ENCODE measurements at regions not wholly inside any gene's neighbourhood (a gene's known extent, or its start where the extent isn't known, plus 50 kb on each side); places are given as distances from the start of the nearest gene placed in this dataset.
"Not testable (repeated sequence)": the region's sequence is repeated elsewhere in the genome, so short reads cannot be mapped to it uniquely, and the experiment has no call there.

DNA sequence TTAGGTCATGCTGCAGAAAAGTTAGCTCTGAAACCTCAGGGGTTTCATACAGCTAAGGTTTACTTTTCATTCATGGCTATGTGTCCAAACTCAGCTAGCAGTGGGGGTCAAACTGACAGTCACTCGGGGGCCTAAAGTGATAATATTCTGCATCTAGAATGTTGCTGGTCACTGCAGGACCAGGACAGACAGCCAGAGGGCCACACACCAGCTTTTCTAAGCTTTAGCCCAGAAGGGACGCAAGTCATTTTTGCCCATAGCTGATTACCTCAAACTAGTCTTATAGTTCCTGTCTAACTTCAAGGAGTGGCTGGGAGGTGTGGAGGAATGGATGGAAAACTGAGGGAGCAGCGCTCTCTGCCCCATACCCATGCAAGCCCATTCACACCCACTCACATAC, 163.0 kb upstream of the NLRP1 start:
- no peak for DNase-seq (ENCODE audit: low spot score)

DNA sequence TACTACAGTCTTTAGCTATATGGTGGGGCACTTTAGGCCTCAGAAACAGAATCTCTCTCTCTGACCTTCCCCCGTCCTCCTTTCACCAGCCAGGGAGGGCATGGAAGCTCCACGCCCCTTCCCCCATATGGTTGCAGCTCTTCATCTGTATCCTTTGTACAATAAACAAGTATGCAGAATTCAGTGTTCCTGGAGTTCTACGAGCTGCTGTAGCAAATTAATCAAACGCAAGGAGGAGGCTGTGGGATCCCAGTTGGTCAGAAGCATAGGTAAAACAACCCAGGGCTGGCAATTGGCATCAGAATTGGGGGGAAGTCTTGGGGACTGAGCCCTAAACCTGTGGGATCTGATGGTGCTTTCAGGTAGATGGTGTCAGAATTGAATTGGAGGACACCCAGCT, 163.7 kb upstream of the NLRP1 start:
- no peak for DNase-seq (ENCODE audit: low spot score)

DNA sequence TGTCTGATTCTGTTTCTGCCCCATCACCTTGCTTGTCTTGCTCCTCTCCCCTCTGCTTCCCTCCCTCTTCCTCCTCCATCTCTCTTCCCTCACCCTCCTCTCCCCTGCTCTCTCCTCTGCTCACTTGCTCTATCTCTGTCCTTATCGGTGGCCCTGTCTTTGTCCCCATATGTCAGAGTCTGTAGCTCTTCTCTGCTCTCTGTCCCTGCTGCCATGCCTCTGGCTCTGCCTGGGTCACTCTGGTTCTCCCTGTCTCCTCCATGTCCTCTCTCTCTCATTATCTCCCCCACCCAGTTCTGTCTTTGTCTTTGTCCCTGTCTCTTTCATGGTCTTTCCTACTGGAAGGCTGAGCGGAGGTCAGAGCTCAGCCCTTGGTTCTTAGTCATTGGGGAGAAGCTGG, 169.1 kb upstream of the NLRP1 start:
- DNase-seq (ENCODE audit: low spot score), result no peak

DNA sequence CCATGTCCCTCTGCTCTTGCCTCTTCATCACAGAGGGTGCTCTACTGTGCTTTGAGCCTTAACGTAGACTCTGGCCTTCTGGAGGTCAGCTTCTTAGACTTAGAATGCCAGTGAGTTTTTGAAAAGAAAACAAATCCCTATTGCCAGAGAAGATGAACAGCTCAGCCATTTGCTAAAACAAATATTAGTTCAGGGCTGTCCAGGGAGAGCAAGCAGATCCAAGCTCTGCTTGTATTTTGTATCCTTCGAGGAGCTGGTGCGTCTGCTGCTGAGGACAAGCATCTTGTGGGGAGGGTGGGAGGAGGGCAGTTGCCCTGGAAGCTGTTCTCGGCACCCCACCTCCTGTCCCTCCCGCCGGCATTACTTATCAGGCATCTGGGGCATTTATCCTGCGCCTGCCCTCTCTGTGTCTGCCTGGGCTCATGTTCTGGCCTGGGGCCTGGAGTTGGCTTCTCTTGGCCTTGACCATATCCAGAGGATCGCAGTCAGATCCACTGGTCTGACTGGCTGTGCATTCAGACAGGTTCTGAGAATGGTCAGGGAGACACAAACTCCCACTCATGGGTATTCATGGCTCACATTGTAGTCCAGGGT, 173.1 kb upstream of the NLRP1 start:
- no peak for DNase-seq (ENCODE audit: low spot score)

DNA sequence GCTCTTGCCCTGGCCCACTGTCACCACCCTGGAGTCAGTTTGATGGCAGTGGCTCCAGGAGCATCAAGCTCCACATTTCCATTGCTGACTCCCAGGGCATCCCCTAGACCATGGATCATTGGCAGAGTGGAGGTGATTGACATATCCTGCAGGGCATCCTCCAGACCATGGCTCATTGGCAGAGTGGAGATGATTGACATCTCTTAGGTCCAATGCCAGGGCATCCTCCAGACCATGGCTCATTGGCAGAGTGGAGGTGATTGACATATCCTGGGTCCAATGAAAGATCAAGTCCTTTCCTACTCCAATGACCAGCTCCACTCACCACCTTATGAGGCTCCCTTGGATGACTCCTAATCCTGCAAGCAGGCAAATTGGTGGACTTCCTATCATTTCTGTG, 174.3 kb upstream of the NLRP1 start:
- DNase-seq (ENCODE audit: low spot score), result no peak

DNA sequence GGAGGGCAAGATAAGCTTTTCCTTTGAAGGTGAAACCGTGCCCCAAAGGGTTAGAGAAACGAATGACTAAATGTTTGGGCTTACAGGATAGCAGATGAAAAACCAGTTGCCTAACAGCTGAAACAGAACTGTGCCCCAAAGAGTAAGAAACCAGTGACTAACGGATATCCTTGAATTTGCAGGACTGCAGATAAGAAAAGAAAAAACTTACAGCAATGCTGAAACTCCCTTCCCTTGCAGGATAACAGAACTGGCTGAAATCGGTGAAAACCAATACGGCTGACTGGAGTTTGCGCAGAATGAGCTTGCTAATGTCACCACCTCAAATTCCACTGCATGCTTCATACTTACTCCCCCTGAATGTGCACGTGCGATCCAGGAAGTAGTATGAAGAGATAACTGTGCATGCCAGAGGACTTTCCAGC, 175.2 kb upstream of the NLRP1 start:
- DNase-seq (ENCODE audit: low spot score), result no peak

DNA sequence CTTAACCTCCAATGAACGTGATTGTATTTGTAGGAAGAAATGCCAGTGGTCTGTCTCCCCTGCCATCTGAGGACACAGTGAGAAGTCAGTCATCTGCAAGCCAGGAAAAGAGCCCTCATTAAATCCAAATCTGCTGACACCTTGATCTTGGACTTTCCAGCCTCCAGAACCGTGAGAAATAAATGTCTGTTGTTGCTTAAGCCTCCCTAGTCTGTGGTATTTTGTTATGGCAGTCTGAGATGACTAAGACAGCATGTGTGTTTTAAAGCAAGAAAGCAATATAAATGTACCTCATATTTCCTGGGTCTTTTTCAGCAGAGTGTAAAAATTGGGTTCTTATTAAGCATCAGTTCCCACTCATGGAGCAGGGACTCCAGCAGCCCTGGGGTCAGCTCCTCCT, 177.9 kb upstream of the NLRP1 start:
- DNase-seq (ENCODE audit: low spot score), result no peak

DNA sequence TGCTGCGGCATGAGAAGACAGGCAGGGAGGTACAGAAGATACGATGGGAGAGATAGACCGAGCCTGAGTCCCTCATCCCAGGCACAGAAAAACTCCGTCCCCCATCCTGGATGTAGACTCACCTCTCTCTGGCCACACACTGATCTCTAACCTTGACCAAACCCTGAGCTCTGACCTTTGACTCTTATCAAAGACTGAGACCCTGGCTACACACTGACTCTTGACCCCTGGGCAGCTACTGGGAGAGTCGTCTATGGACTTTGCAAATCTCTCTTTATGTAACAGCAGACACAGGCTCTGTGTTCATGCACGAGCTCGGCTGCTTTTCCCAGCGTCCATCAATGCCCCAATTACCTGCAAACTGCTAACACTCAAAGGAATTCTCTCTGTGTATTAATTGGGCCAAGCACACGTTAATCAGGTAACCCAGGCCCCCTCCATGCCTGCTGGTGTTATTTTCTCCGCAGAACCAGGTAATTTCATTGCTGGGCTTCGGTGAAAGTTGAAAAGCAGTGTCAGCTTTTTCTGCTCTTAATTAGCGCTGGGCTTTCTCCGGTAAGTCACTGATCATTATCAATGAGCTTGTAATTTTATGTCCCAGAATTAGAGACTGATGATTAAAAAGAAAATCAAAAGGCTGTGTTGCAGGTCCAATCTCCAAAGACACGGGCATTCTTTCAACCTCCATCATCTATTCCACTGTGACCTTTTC, 179.4 kb upstream of the NLRP1 start:
- DNase-seq (ENCODE audit: low spot score), result no peak

DNA sequence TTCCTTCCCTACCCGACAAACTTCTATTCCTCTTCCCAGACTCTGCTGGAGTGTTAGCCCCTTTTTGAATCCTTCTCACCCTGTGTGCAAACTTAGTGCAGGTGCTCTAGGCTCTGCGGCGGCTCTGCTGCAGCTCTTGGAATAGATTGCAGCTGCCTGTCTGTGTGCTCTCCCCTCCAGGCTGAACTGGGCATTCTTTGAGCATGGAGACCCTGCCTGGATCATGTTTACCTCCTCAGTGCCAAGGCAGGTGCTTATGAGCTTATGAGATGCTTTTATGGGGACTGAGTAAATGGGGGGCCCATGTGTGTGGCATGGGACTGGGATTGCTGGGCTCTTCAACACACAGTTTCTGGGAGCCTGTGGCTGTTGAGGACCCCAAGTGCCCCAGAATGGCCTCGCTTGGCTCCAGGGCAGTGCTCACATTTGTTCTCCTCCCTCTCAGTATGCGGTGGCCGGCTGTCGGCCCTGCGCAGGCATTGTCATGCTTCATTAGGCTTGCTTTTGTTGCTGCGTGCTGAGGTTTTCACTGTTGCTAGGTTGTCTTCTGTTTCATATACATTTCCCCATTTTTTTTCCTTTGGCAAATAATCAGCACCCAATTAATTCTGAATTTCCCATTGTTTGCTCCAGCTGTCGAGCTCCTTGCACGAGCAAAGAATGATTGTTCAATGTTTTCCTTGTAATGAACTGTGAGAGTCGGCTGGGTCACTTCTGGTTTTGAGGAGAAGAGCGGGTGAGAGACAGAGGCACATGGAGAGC, 185.5 kb upstream of the NLRP1 start:
- DNase-seq (ENCODE audit: low spot score), result no peak

DNA sequence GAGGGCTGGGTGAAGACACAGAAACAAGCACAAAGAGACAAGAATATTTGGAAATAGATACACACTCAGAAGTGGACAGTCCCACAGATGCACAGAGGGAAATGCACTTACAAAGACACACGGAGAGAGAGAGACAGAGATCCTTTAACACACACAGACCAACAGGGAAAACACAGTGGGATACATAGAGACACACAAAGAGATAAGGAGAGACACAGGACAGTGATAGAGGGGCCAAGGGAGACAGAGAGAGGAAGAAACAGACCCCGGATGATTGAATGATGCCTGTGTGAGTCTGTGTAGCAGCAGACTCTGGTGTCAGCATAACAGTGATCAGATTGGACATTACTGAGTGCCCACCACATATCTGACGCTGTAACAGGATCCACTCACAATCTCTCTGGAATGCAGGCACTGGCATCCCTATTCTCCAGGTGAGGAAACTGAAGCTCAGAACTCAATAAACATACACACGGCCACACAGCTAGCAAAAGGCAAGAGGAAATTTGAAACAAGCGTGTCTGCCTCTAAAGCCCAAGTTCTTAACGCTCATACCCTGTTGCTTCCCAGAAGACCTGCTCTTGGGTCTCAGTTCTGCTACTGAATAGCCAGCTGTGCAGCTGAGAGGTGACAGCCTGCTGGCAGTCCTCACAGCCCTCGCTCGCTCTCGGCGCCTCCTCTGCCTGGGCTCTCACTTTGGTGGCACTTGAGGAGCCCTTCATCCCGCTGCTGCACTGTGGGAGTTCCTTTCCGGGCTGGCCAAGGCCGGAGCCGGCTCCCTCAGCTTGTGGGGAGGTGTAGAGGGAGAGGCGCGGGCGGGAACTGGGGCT, 186.3 kb upstream of the NLRP1 start:
- DNase-seq (ENCODE audit: low spot score), result no peak

DNA sequence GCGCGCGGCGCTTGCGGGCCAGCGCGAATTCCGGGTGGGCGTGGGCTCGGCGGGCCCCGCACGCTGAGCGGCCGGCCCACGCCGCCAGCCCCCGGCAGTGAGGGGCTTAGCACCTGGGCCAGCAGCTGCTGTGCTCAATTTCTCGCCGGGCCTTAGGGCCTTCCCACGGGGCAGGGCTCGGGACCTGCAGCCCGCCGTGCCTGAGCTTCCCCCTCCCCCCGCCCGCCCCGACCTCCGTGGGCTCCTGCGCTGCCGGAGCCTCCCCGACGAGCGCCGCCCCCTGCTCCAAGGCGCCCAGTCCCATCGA, 186.9 kb upstream of the NLRP1 start:
- not testable (repeated sequence) for DNase-seq (ENCODE audit: low spot score)

DNA sequence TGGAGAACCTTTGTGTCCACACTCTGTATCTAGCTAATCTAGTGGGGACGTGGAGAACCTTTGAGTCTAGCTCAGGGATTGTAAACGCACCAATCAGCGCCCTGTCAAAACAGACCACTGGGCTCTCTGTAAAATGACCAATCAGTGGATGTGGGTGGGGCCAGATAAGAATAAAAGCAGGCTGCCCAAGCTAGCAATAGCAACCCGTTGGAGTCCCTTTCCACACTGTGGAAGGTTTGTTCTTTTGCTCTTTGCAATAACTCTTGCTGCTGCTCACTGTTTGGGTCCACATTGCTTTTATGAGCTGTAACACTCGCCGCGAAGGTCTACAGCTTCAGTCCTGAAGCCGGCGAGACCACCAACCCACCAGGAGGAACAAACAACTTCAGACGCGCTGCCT, 187.7 kb upstream of the NLRP1 start:
- not testable (repeated sequence) for DNase-seq (ENCODE audit: low spot score)

DNA sequence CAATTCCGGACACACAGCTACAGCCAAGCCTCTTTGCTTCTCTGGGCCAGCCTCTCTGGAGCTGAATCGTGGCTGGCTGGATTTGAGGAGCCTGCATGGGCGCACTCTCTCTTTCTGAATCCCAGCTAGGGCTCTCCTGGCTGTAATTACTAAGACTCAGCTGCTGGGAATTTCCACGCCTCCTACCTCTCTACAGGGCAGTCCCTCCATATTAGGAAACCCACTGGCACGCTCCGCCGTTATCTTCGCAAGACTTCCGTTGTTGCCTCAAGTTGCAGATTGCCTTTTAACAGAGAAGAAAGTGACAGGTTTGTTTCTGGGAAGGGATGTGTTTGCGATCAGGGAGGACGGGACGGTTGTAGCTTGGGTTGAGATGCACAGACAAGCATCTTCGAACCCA, 188.4 kb upstream of the NLRP1 start:
- no peak for DNase-seq (ENCODE audit: low spot score)

DNA sequence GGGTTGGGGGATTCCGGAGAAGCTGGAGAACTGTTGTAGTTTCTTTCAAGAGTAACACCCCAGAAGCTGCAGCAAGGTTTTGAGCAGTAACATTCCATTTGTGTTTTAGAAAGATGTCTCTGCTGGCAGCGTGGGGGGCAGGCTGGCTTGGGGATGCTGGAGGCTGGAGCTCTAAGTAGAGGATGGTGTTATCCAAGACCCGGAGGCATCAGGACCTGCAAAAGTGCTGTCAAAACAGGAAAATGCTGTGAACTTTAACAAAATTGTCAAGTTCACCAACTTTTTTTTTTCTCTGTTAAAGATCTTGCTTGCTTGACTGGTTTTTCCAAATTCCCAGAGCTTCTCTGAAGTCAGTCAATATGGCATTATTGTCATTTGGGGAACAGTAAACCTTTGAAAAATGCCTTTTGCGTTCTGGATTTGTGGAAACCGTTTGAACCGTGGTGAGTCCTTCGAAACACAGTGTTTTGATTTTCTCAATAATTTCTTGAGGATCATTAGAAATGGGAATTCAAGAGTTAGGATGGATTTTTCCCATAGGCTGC, 189.6 kb upstream of the NLRP1 start:
- no peak for DNase-seq (ENCODE audit: low spot score)

DNA sequence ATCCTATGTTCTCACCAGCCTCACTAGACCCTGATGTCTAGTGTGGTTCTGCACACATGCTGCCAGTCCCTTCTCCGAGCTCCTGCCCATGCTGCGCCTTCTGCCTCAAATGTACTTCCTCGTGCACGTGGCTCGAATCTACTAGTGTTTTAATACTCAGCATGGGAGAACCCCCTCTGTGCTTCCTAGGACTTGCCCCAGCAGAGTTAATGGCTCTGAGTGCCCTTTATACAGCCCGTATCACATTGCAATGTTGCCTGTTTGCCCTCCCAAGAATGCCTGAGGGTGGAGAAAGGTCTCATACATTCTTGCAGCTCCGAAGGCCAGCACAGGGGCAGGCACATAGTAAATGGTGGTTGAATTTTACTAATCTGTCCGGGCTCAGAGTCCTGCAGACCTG, 190.8 kb upstream of the NLRP1 start:
- DNase-seq (ENCODE audit: low spot score), result no peak

DNA sequence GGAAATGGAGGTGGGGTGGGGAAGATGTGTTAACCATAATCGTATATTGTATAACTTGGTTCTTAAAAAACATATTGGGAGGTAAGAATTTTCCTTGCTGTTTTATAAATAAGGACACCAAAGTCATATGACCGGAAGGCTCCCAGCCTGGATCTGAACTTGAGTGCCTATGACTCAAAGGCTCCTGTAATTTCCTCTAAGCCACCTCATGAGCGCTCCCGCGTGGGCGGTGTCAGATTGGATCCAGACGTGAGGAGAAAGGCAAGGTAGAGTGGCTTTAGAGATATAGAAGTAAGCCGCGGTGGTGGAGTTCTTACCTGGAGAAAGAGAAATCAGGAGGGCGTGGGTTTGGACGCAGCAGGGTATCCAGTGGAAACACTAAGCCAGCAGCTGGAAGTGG, 196.2 kb upstream of the NLRP1 start:
- DNase-seq (ENCODE audit: low spot score), result no peak

DNA sequence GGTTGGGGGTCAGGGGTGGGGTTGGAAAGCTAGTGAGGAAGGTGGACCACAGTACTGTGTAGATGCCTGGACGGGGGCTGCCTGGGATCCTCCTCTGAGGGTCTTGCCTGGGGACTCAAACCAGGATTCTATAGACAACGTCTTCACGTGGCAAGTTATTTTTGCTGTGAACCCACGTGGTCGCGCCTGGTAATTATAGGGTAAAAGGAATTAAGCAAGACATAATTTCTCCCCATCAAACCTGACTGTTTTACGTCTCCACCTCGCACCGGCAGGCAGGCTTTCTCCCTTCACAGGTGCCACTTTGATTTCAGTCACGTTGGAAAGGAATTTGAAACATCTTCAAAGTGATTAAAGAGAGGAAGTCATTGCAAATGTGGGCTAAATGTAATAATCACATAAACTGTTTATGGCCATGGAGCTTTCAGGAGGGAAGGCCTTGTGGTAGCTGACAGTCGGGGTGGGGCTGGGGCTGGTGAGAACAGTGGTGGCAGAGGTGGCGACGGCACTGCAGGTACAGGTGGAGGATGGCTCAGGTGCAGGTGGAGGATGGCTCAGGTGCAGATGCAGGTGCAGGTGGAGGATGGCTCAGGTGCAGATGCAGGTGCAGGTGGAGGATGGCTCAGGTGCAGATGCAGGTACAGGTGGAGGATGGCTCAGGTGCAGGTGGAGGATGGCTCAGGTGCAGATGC, 197.1 kb upstream of the NLRP1 start:
- DNase-seq (ENCODE audit: low spot score), result no peak

DNA sequence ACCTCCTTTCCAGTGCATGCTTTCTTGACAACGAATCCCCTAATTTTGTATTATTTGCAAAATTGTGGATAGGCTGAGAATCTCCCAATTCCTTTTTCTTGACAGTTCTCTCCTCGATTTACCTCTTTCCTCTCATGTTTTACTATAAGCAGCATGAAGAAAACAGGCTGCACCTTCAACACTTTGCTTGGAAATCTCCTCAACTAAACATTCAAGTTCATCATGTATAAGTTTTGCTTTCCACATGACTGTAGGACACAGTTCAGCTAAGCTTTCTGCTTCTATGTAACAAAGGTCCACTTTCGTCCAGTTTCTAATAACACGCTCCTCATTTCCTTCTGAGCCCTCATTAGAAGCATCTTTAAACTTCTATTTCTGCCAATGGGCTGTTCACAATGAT, 199.0 kb upstream of the NLRP1 start:
- no peak for DNase-seq (ENCODE audit: low spot score)

DNA sequence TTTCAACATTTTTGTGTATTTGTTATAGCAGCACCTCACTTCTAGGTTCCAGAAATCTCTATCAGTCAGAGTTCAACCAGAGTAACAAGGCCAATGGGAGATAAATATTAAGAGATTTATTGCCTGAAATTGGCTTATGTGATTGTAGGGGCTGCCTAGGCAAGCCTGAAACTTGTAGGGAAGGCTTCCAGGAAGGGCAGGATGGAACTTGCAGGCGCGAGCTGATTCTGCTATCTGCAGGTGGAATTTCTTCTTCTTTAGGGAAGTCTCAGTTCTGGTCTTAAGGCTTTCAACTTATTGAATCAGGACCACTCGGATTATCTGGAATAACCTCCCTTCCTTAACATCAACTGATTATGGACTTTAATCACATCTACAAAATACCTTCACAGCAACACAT, 199.5 kb upstream of the NLRP1 start:
- DNase-seq (ENCODE audit: low spot score), result no peak

DNA sequence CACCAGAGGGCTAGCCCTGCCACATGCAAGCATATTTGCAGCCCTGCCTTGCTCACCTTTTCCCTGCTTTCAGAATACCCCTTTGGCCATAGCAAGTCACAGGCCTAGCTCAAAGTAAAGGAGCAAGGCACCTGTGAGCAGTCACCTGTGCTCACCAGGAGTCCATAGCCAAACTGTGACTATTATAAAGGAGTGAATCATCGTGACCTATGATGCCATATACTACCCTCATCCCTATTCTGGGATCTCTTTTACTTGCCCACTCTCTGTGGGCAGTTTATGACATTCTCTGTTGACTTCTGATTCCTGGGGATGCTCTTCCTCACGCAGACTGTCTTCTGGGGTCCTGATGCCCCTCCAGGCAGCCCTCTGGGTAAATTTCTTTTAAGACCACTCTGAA, 200.5 kb upstream of the NLRP1 start:
- DNase-seq (ENCODE audit: low spot score), result no peak

DNA sequence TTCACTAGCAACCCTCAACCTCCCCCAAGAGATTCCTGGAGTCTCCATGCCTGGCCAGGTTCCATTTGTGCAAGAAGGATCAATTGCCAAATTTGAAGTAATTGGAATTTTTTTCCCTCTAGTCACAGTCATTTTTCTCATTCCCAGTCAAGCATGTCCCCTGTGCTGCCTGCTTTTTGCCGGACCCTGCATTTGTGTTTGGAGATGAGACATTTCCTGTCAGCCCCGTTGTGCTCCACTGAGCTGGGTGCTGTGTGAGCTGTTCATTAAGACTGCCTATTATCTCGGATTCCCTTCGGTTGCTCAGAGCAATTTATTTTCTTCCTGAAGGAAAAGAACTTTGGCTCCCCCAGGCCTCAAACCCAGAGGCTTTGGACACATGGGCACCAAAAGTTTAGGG, 201.0 kb upstream of the NLRP1 start:
- DNase-seq (ENCODE audit: low spot score), result no peak

Measured in HuH-7.5 (cell line).